ENCODE measurements at regions not wholly inside any gene's neighbourhood (a gene's known extent, or its start where the extent isn't known, plus 50 kb on each side); places are given as distances from the start of the nearest gene placed in this dataset.

- Histone ChIP-seq H3K23ac (ENCODE audit: insufficient read length, low read depth, low read length) (no peak overlapping the region), H3K18ac (ENCODE audit: insufficient read length, low read depth, low read length) (no peak overlapping the region), H4K91ac (ENCODE audit: insufficient read length, low read depth, low read length) (no peak overlapping the region), H3K79me2 (ENCODE audit: insufficient read depth, low read length) (no peaks in the 10 kb centered on the region), H3K14ac (ENCODE audit: insufficient read depth, low read length) (no peak overlapping the region), H3K9me3 (ENCODE audit: control insufficient read depth, low read depth, low read length) (no peaks in the 10 kb centered on the region), H3K27me3 (ENCODE audit: insufficient read depth, low read length) (no peaks in the 10 kb centered on the region), H2AFZ (ENCODE audit: low read length) (no peak overlapping the region), H2BK12ac (ENCODE audit: insufficient read length, low read depth, low read length) (no peak overlapping the region), H3K4ac (ENCODE audit: low read depth, low read length) (no peak overlapping the region), H2BK20ac (ENCODE audit: low read depth, low read length, poor library complexity, severe bottlenecking) (no peak overlapping the region), H4K20me1 (ENCODE audit: control insufficient read depth, insufficient read depth, insufficient read length) (no peaks in the 10 kb centered on the region), H3T11ph (ENCODE audit: low read length) (no peak overlapping the region), H2AK5ac (ENCODE audit: insufficient read length, low read length) (no peak overlapping the region), H3K9ac (ENCODE audit: extremely low read depth, insufficient read length, low read length) (no peak overlapping the region), H2BK15ac (ENCODE audit: low read depth, low read length) (no peak overlapping the region), H4K8ac (replicated peaks; ENCODE audit: insufficient read length, low read depth, low read length) (no peak overlapping the region), H3K4me2 (ENCODE audit: insufficient read depth, insufficient read length, low read length) (no peak overlapping the region), H2BK120ac (ENCODE audit: low read depth, low read length, poor library complexity, severe bottlenecking) (no peak overlapping the region), H3K23me2 (ENCODE audit: insufficient read length, low read depth, low read length, poor library complexity, severe bottlenecking) (no peaks in the 10 kb centered on the region), H2BK5ac (ENCODE audit: insufficient read length, low read length) (no peak overlapping the region), H3K4me1 (ENCODE audit: insufficient read depth, low read length) (no peaks in the 10 kb centered on the region), H3K56ac (ENCODE audit: insufficient read length, low read depth, low read length) (no peak overlapping the region), H3K27ac (ENCODE audit: insufficient read length, low read depth, low read length) (no peak overlapping the region), H4K5ac (ENCODE audit: insufficient read length, low read depth, low read length) (no peak overlapping the region), H3K79me1 (ENCODE audit: insufficient read depth, low read depth, low read length, poor library complexity, severe bottlenecking) (no peaks in the 10 kb centered on the region)
- TF ChIP-seq CTCF (conservative IDR thresholded peaks at IDR 0.05), result no peak
- Mint-ChIP-seq H3K27ac (no peak overlapping the region), H3K27me3 (ENCODE audit: low read depth) (no peaks in the 10 kb centered on the region), H3K4me3 (no peak overlapping the region), H3K9me3 (no peaks in the 10 kb centered on the region), H3K4me1 (no peaks in the 10 kb centered on the region), H3K36me3 (ENCODE audit: insufficient read depth in 1 of 3, low read depth in 3 of 3) (no peaks in the 10 kb centered on the region)
- DNase-seq, result no peak
Observed at GRCh38 chr1:106897976-106898375, 158.5 kb upstream of the PRMT6 start.

All from H9 (cell line).